Neural progenitor cell (in vitro differentiated cells): ENCODE measurements at regions not wholly inside any gene's neighbourhood (a gene's known extent, or its start where the extent isn't known, plus 50 kb on each side); places are given as distances from the start of the nearest gene placed in this dataset.

Experiments used
- DNase-seq: peaks from one replicate; pipeline ENCODE4 v3.0.0-alpha.2; 2016; ENCODE audit warnings: low spot score
- H2AFZ ChIP-seq: fragments of 200-600 bp; sonication (generic); replicated peaks from 2 replicates; pipeline ENCODE4 v1.6.1; 2016; ENCODE audit warnings: antibody characterized with exemption
- H3F3A ChIP-seq: fragments of 200-600 bp; sonication (generic); 2 replicates; pipeline ENCODE4 v1.6.1; 2016; ENCODE audit warnings: antibody characterized with exemption, low read depth
- H3K27ac ChIP-seq: fragments of 200-600 bp; sonication (generic); 2 replicates; pipeline ENCODE4 v1.5.1; 2016; ENCODE audit warnings: mild to moderate bottlenecking
- H3K27me3 ChIP-seq: fragments of 200-600 bp; sonication (generic); 2 replicates; pipeline ENCODE4 v1.6.1; 2016; ENCODE audit warnings: mild to moderate bottlenecking, moderate library complexity
- H3K36me3 ChIP-seq: fragments of 200-600 bp; sonication (generic); 2 replicates; pipeline ENCODE4 v1.5.1; 2016
- H3K4me1 ChIP-seq: fragments of 200-600 bp; sonication (generic); 2 replicates; pipeline ENCODE4 v1.6.1; 2016; ENCODE audit warnings: mixed run types
- H3K4me2 ChIP-seq: fragments of 200-600 bp; sonication (generic); 2 replicates; pipeline ENCODE4 v1.6.1; 2016
- H3K4me3 ChIP-seq: fragments of 200-600 bp; sonication (generic); 2 replicates; pipeline ENCODE4 v1.5.1; 2016
- H3K79me2 ChIP-seq: fragments of 200-600 bp; sonication (generic); 2 replicates; pipeline ENCODE4 v1.6.1; 2016; ENCODE audit warnings: low read depth
- H3K9ac ChIP-seq: fragments of 200-600 bp; sonication (generic); 2 replicates; pipeline ENCODE4 v1.6.1; 2016
- H3K9me3 ChIP-seq: fragments of 200-600 bp; sonication (generic); 2 replicates; pipeline ENCODE4 v1.5.1; 2016; ENCODE audit warnings: low read depth
- H4K20me1 ChIP-seq: fragments of 200-600 bp; sonication (generic); 2 replicates; pipeline ENCODE4 v1.6.1; 2016; ENCODE audit warnings: low read depth
- H3K27ac Mint-ChIP-seq: 3 replicates; pipeline ENCODE4 v1.8.0; 2021; ENCODE audit warnings: mixed read lengths
- H3K27me3 Mint-ChIP-seq: 2 replicates; pipeline ENCODE4 v1.8.0; 2022; ENCODE audit warnings: low read depth, mild to moderate bottlenecking, inconsistent platforms, moderate library complexity, mixed read lengths; ENCODE audit not compliant: insufficient read depth
- H3K36me3 Mint-ChIP-seq: 3 replicates; pipeline ENCODE4 v1.8.0; 2021; ENCODE audit warnings: mixed read lengths
- H3K4me1 Mint-ChIP-seq: 3 replicates; pipeline ENCODE4 v1.8.0; 2021; ENCODE audit warnings: mixed read lengths
- H3K4me3 Mint-ChIP-seq: 3 replicates; pipeline ENCODE4 v1.8.0; 2021; ENCODE audit warnings: mild to moderate bottlenecking, moderate library complexity, mixed read lengths
- H3K9me3 Mint-ChIP-seq: 3 replicates; pipeline ENCODE4 v1.8.0; 2020; ENCODE audit warnings: mixed read lengths
- CTCF ChIP-seq: fragments of 200-600 bp; sonication (generic); IDR thresholded peaks from 2 replicates; pipeline ENCODE4 v1.5.1; 2017; ENCODE audit warnings: antibody characterized with exemption, mild to moderate bottlenecking
- EZH2 ChIP-seq: fragments of 200-600 bp; sonication (generic); IDR thresholded peaks from 2 replicates; pipeline ENCODE4 v1.6.1; 2017; ENCODE audit warnings: antibody characterized with exemption, mild to moderate bottlenecking, moderate library complexity
- EZH2phosphoT487 ChIP-seq: fragments of 200-600 bp; sonication (generic); IDR thresholded peaks from 2 replicates; pipeline ENCODE4 v1.6.1; 2017; ENCODE audit warnings: antibody characterized with exemption

GRCh38 chr22:26907366-26907765, 250.0 kb downstream of the MIAT start:
- Mint-ChIP-seq H3K4me1 (peaks cover 41% of the 10 kb centered on the region), H3K9me3 (no peaks in the 10 kb centered on the region)

GRCh38 chr22:26910845-26911244, 253.5 kb downstream of the MIAT start:
- H3K27me3 Mint-ChIP-seq = peaks cover 12% of the 10 kb centered on the region
- Histone ChIP-seq H3K36me3 (no peaks in the 10 kb centered on the region), H3K4me3 (no peak overlapping the region), H3K27me3 (peaks cover 11% of the 10 kb centered on the region), H3K27ac (no peak overlapping the region), H3K9me3 (no peaks in the 10 kb centered on the region), H3K79me2 (no peaks in the 10 kb centered on the region), H3K4me1 (peaks cover 13% of the 10 kb centered on the region), H3F3A (no peaks in the 10 kb centered on the region), H2AFZ (no peak overlapping the region), H3K9ac (no peak overlapping the region), H3K4me2 (no peak overlapping the region), H4K20me1 (no peaks in the 10 kb centered on the region)
- no peaks in the 10 kb centered on the region for H3K9me3 Mint-ChIP-seq
- peaks cover 34% of the 10 kb centered on the region for H3K4me1 Mint-ChIP-seq
- no peak for DNase-seq
- no peak overlapping the region for H3K4me3 Mint-ChIP-seq
- peak overlapping the region; percentile 75 for H3K27ac Mint-ChIP-seq
- H3K36me3 Mint-ChIP-seq = no peaks in the 10 kb centered on the region
- TF ChIP-seq CTCF = no peak
- TF ChIP-seq EZH2 = no peak
- no peak for TF ChIP-seq EZH2phosphoT487

More at GRCh38 chr22:26907366-26907765, 250.0 kb downstream of the MIAT start:
- peaks cover 39% of the 10 kb centered on the region for H3K27me3 ChIP-seq
- no peak for DNase-seq
- H3K4me3 ChIP-seq = no peak overlapping the region
- H3K27ac ChIP-seq = no peak overlapping the region
- Mint-ChIP-seq H3K36me3 (no peaks in the 10 kb centered on the region), H3K27ac (no peak overlapping the region), H3K27me3 (peaks cover 12% of the 10 kb centered on the region), H3K4me3 (no peak overlapping the region)
- H3K9ac ChIP-seq = no peak overlapping the region
- peaks cover 6% of the 10 kb centered on the region for H4K20me1 ChIP-seq
- no peak overlapping the region for H2AFZ ChIP-seq
- no peaks in the 10 kb centered on the region for H3K9me3 ChIP-seq
- no peak for TF ChIP-seq EZH2
- no peak for TF ChIP-seq EZH2phosphoT487
- no peak for TF ChIP-seq CTCF
- H3F3A ChIP-seq = peaks cover 23% of the 10 kb centered on the region
- H3K79me2 ChIP-seq = no peaks in the 10 kb centered on the region
- no peak overlapping the region for H3K4me2 ChIP-seq
- H3K4me1 ChIP-seq = peaks cover 23% of the 10 kb centered on the region
- H3K36me3 ChIP-seq = no peaks in the 10 kb centered on the region

GRCh38 chr22:26912655-26913345, 255.4 kb downstream of the MIAT start:
- H3K79me2 ChIP-seq = no peaks in the 10 kb centered on the region
- no peak overlapping the region for H3K4me3 ChIP-seq
- H3K9ac ChIP-seq = no peak overlapping the region
- no peak for DNase-seq
- TF ChIP-seq CTCF (no peak), EZH2phosphoT487 (no peak)
- H3K27ac ChIP-seq = no peak overlapping the region
- H2AFZ ChIP-seq = no peak overlapping the region
- peaks cover 7% of the 10 kb centered on the region for H3K27me3 ChIP-seq
- no peaks in the 10 kb centered on the region for H4K20me1 ChIP-seq
- no peak overlapping the region for H3K4me2 ChIP-seq
- H3K27ac Mint-ChIP-seq = peak overlapping the region; percentile 4
- no peaks in the 10 kb centered on the region for H3K9me3 Mint-ChIP-seq
- no peaks in the 10 kb centered on the region for H3K9me3 ChIP-seq
- no peaks in the 10 kb centered on the region for H3K36me3 Mint-ChIP-seq
- H3F3A ChIP-seq = no peaks in the 10 kb centered on the region
- H3K27me3 Mint-ChIP-seq = peaks cover 12% of the 10 kb centered on the region
- no peaks in the 10 kb centered on the region for H3K36me3 ChIP-seq
- H3K4me1 ChIP-seq = peaks cover 13% of the 10 kb centered on the region
- H3K4me3 Mint-ChIP-seq = no peak overlapping the region
- peaks cover 34% of the 10 kb centered on the region for H3K4me1 Mint-ChIP-seq
